Stimulated activated CD4-positive, alpha-beta T cell treated with anti-CD3 and anti-CD28 coated beads, TNF-alpha, amount 100 ng/mL, for 48 hours (primary cell): ENCODE measurements at regions not wholly inside any gene's neighbourhood (a gene's known extent, or its start where the extent isn't known, plus 50 kb on each side); places are given as distances from the start of the nearest gene placed in this dataset.
"Not testable (repeated sequence)": the region's sequence is repeated elsewhere in the genome, so short reads cannot be mapped to it uniquely, and the experiment has no call there.

Experiments
- DNase-seq, 3 donors: peaks; one replicate each; pipeline ENCODE4 v3.0.0-alpha.2; 2020; ENCODE audit warnings: low read depth in 3 of 3

DNA sequence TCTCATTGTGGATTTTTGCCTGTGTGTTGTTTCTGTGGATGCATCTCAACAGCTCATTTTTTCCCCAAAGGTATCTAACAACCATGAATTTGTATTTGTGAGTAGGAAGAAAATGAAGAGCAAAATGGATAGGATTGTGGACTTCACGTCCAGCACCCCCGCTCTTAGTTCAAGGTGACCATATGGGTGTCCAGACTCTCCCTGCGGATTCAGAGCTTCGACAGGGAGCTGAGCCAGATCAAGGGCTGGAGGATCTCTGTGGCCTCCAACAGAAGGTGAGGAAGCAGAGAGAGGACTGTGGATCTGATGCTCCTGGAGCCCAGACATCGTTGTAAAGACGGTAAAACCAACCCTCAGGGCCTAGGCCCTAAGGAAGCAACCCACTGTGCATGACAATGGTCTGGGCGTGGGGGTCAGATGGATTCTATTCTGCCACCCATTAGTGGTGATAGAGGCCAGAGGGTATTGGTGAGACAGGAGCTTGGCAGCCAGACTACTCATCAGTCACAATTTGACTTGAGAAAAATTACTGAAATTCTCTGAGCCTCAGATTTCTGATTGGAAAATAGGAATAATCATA, 659.7 kb upstream of the TMEM132C start:
- no peak for DNase-seq

DNA sequence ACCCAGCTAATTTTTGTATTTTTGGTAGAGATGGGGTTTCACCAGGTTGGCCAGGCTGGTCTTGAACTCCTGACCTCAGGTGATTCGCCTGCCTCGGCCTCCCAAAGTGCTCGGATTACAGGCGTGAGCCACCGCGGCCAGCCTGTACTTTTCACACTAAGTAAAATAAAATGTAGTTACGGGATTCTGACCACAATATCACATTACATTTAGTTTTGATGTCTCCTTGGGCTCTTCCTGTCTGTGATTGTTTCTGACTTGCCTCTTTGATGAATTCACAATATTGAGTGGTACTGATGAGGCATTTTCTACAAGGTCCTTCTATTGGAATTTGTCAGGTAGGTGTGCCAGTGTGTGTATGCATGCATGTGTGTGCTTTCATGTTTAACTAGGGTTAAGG, 658.6 kb upstream of the TMEM132C start:
- DNase-seq: not testable (repeated sequence)

DNA sequence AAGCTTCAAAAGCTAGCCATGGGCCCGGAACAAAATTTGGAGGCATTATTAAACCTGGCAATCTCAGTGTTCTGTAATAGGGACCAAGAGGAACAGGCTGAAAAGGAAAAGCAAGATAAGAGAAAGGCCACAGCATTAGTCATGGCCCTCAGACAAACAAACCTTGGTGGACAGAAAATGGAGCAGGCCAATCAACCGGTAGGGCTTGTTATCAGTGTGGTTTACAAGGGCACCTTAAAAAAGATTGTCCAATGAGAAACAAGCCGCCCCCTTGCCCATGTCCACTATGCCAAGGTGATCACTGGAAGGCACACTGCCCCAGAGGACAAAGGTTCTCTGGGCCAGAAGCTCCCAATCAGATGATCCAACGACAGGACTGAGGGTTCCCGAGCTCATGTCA, 653.9 kb upstream of the TMEM132C start:
- DNase-seq: no peak

DNA sequence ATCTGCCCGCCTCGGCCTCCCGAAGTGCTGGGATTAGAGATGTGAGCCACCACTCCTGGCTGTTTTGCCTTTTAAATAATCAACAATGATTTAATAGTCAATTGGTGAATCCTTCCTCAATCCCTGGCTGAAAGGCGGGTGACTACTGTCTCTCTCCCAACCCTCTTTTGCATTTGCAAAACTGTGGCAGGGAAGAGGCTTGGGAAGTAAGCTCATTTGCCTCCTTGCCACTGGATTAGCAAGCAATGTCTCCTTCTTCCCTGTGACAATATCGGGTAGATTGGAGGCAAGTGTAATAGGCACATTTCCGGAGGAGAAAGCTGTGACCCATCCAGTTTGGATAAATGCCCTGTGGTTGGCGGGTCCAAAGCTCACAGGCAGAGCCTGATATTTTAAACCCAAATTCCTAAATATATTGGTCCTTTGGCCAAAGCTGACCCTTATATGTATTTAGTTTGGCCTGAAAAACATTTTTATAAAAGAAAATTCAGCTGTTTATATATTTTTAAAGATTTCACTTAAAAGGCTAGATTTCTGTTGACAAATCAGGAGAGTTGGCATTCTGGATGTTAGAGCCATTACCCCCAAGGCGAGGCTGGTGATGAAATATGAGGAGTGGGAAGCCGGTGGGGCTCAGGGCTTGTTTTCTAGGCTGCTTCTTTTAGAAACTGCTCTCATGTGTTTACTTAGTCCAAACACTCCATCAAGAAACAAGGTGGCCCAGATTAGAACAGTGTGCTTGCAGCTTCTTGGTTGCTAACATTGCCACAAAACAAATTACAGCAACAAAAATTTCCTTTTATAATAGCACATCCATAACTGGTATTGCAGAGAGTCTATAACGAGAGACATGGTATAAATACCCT, 646.9 kb upstream of the TMEM132C start:
- DNase-seq: no peak

DNA sequence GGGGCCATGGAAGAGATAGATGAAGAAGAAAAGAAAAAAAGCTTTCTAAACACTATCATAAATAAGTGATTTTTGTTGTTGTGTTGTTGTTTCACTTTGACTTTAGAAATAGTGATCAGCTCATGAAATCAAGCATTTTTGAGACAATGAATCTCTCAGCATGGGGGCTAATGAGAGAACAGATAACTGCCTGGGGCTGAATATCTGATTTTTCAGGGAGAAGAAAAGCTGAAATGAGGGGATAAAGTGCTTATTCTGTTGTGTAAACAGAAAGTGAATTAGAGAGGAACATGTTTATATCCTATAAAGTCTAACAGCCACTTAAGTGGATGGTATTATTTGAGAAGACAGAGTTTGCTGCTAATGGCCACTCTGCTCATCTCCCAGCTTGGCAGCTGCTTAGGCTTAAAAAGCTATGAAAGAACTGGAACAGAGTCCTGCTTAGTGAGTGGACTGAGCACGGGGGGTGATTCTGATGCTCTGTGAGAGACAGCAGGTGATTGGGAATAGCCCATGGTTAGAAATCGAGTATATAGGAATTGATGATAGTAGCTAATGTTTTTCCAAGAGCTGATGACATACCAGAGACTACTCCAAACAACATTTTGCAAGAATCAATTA, 646.1 kb upstream of the TMEM132C start:
- no peak for DNase-seq

DNA sequence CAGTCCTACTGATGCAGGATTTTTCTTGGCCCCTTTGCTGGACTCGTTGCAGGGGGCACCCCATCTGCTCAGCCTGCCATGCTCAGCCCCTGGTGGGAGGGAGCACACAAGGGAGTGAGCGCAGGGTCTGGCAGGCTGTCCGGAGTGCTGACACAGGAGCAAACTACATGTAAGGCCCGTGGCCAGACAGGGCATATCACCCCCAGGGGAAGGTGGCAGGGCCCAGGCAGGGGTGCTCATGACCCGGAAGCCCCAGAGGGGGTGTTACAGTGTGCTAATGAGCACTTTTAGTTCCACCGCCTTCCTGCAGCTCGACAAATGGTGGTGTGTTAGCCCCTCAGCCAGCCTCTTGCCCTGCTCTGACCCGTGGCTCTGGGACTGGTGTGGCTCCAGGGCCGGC, 645.6 kb upstream of the TMEM132C start:
- no peak for DNase-seq

DNA sequence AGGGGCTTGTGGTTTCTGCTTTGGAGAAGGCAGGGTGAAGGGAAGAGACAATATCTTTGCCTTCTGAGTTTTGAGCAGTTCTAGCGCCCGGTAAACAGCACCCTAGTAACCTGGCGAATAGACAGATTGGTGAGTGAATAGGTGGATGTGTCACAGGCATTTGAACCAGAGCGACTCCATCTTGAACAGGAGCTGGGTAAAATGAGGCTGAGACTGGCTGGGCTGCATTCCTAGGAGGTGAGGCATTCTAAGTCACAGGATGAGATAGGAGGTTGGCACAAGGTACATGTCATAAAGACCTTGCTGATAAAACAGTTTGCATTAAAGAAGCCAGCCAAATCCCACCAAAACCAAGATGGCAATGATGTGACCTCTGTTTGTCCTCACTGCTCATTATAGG, 643.6 kb upstream of the TMEM132C start:
- no peak for DNase-seq

DNA sequence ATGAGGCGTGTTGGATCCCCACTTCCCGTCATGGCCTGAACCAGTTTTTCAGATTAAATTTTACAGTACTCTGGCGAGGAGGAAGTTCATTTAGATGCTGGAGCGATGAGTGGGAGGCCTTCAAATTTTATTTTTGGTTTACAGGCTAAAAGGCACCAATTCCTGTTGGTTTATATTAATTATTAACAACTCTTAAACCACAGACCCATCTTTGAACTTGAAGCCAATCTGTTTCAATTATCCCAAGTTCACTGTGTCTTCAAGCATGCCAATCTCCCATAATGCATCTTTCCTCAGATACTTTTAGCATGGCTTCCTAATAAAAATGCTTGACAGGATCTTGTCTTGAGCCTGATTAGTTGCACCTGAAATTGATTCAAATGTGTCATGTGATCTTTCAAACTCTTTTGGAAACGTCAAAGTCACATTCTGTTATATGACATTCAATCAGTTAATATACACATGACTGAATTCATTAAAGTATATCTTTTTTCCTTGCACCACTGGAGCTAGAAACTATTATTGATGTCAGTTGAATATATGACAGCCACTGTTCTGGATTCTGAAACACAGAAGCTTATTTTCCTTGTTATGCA, 641.7 kb upstream of the TMEM132C start:
- no peak for DNase-seq

DNA sequence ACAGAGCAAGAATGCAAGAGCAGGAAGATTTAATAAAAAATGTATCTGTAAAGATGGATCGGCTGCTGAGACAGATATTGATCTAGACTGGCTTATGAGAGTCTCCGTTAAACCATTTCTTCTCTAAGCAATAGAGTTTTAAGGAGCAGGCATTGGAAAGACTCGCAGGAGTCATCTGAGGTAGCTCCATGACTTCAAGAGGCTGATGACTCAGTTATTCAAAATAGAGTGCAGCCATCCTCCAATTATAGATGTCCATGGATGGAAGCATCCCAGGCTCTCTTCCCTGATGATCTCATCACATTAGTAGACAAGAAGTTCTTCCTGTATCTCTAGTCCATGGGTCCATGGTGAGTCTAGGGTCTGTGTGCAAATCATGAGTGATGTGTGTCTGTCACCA, 638.3 kb upstream of the TMEM132C start:
- DNase-seq: no peak

DNA sequence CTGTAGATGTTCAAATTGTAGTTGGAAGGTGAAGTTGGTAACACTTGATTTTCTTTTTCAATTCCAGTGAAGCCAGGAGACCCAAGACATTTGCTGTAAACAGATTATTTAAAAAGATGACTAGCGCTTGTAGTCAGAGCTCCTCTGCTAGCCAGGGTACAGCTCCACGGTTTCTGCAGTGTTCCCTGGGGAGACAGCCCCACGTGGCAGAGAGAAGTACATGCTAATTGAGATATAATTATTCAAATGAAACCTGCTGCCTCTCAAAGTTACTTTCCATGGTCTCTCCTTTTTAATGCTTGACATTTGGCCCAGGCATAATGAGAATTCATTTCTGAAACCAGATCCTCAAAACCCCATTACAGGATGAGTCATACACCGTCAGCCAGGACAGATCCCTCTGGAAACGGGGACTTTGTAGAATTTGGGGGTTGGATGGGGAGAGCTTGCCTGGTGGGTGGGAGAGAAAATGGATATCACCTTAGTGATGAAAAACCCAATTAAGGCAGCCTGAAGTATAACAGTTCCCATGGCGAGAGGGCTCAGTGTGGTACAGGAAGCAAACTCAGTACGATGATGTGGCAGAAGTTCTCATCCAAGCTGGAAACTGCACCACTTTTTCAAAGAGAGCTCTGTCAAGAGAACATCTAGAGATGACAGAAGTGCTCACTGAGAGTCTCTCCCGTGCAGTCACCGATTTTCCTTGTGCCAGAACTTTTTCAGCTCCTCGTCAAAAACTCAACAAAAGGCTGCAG, 637.7 kb upstream of the TMEM132C start:
- DNase-seq: no peak

DNA sequence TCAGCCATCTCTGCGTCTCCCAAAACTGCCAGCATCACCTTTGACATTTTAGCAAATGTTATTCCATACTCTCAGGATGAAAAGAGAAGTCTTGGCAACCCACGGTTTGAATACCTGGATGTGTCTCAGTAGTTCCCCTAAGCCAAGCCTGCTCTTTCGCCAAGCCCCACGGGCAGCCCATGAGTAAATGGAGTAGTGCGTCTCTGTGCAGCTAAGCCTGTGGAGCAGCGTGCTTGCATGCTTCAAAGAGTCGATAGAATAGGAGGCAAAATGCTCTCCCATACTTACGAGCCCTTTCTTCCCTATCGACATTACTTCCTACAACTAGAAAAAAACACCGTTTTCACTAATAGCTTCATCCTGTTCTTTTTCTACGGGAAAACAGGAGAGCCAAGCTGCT, 634.5 kb upstream of the TMEM132C start:
- DNase-seq: no peak

DNA sequence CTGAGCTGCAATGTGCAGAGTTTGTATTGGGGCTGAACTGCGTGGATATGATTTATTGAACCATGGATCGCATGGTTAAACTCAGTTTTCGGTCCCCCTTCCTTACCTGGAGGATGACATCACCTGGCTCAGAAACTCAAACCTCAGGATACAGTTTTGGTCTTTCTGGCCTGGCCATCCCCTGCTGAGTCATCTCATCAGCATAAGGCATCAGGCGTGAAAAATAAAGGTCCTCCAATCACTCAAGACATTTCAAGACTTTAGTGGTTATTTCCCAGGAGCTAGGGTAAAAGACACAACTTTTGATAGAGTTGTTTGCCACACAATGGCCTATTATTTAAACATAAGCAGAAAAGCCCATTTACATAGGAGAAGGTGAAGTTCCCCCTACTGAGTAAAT, 631.1 kb upstream of the TMEM132C start:
- DNase-seq: no peak

DNA sequence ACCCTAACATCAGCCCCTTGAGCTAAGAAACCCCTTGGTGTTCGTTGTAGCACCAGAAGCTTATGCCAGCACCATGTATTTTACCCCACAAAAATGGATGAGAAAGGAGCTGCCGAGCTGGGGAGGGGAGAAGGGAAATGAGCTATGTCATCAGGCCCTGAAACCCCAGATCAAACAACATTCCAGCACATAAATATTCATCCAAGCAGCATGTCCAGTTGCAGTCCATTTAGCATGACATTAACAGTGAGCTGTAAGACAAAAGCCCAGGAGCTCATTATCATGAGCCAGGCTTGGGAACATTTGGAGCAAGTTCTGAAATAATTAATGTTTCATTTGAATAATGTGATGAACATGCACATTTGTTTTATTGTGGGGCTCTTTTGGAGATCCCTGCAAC, 630.1 kb upstream of the TMEM132C start:
- no peak for DNase-seq

DNA sequence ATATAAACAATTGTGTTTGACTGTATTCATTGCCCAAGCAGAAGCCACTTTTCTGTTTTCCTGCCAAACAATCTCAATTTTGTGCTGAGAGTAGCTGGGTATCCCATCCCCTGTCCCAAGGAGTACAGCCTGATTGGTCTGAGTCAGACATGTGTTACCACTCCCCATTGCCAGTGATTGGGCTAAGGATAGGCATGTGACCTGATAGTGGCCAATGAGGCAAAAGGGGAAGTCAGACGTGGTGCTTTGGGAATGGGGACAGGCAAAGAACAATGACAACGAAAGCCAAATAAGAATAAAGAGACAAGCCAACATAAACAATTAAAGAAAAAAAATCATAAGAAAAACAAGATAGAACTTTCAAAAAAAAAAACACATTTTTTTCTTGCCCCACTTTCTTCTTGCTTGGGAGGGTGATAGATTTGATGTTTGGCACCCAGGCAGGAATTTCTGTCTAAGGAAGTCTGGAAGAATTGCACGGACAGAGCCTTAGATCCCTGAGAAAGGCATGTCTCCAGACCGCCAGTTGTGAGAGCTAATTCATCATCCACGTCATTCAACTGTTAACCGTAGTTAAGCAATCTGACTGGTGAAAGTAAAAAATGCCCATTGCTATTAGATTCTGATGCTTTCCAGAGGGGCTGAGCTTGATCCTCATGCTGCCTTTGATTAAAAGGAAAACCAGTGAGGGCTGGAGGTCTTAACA, 626.6 kb upstream of the TMEM132C start:
- no peak for DNase-seq

DNA sequence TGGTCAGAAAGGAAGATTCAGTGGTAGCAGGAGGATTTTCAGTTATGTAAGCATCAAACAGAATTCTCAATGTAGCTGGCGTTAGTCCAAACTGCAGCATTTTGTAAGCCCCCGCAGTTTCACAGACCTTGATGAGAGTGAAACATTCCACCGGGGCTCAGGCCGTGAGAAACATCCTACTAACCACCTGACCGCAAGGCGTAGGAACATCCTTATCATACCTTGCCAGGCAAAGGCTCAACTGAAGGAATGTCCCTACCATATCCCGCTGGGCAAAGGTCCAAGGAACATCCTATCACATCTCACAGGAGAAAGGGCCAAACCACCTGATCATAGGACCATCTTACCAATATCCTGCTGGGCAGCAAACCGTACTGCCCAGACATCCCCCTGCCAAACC, 624.8 kb upstream of the TMEM132C start:
- no peak for DNase-seq

DNA sequence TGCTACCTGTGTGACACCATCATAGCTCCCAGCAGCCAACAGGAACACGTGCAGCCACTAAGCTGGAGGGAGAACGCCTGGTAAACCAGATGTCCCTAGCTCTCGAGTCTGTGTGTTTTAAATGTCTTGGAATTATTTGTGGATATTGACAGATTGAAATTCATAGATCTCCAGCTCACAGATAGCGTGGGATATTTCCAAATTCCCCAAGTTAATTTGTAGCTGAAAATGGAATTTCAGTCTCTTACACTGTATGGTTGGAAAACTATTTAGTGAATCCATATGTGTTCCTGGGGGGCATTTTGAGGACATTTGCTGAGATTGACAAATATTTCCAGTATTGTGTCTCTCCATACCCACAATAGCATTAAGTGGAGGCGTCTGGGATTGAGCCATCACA, 618.6 kb upstream of the TMEM132C start:
- no peak for DNase-seq

DNA sequence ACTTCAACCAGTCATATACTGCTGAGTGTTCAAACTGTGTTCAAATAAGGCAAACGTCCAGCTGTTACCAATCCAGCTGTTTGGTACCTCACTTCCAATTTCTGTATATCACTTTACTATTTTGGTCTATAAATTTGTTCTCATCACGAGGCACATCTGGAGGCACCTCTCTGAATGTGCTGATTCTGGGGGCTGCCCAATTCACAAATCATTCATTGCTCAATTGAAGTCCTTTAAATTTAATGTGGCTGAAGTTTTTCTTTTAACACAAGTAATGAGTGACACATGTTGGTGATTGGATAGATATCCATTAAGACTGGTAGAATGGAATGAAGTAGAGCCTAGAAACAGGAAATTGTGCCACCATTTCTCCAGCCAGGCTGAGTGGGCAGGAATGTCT, 617.0 kb upstream of the TMEM132C start:
- no peak for DNase-seq

DNA sequence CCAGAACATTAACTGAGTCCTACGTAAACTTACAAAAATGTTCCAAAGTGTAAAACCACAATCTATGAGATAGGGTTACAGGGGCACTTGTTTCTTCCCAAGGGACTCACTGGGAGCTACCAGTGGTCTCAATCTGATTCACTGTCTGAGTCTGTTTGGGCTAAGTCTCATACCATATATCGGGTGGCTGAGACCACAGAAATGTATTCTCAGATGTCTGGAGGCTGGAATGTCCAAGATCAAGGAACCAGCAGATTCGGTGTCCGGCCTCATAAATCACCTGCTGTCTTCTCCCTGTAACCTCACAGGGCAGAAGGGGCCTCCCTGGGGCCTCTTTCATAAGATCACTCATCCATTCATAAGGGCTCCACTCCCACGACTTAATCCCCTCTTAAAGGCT, 616.3 kb upstream of the TMEM132C start:
- no peak for DNase-seq

DNA sequence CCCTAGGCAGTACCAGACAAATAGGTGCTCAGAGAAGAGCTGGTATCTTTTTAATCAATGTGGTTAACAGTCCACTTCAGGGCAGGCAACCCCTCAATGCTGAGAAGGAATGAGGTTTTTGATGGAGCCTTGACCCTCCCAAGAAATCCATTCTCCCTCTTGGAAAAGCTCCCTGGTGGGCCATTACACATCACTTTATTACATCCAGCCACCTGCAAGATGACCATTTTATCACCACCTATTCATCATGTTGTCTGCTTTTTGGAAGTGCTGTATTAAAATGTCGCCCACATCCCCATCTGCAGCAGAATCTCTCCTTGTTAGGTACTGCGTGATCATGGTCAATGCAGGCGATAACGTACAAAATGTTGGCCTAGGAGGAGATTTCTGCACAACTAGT, 614.7 kb upstream of the TMEM132C start:
- no peak for DNase-seq

DNA sequence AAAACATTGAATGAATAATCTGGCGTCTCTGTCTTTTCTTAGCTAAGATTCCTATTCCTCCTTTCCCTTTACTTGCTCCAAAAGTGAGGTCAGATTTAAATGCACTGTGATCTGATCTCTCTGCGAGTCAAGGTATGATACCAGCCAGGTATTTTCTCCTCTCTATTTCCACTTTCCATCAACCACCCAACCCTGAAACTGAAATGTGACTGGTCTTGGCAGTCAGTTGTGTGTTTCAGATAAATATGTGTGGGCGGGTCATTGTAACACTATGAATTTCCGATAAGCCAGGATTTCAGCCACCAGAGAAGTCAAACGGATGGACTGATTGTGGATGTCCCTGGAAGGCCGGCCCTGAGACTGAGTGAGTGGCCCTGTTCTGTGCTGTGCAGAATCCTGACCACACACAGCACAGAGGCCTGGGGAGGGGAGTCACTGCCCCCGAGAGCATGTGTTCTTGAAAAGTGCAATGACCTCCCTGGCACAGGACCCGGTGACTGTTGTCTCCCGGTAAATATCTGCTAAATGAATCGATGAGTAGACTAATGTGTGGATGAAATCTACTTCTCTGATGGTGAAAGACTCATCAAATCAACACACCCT, 612.5 kb upstream of the TMEM132C start:
- no peak for DNase-seq

DNA sequence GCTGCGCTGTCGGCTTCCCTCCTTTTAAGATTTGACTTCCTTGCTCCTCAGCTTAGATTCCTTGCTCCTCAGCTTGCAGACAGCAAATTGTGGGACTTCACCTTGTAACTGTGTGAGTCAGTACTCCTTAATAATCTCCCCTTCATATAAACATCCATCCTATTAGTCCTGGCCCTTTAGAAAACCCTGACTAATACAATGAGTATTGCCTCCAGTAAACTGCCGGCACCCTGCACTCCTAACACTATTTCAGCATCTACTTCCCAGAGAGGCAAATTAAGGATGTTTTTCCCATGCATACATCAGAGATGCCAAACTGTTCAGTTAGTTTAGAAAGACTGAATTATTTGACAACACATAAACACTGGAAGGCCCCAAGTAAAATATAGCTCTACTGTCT, 611.3 kb upstream of the TMEM132C start:
- no peak for DNase-seq
